Smooth muscle cell (in vitro differentiated cells): ENCODE measurements at regions not wholly inside any gene's neighbourhood (a gene's known extent, or its start where the extent isn't known, plus 50 kb on each side); places are given as distances from the start of the nearest gene placed in this dataset.

Experiments used
- DNase-seq: peaks from one replicate; lab custom pipeline; 2025; ENCODE audit not compliant: unreplicated experiment; lab: John Stamatoyannopoulos, UW
- H2AFZ ChIP-seq: fragments of 200-600 bp; sonication (generic); 2 replicates; pipeline ENCODE4 v1.6.0; 2016; ENCODE audit warnings: antibody characterized with exemption, low read depth, mild to moderate bottlenecking
- H3F3A ChIP-seq: fragments of 200-600 bp; sonication (generic); 2 replicates; pipeline ENCODE4 v1.6.0; 2017; ENCODE audit warnings: antibody characterized with exemption, low read depth
- H3K27ac ChIP-seq: fragments of 200-600 bp; sonication (generic); 2 replicates; pipeline ENCODE4 v1.5.1; 2016; ENCODE audit warnings: low read depth, mild to moderate bottlenecking
- H3K27me3 ChIP-seq: fragments of 200-600 bp; sonication (generic); 2 replicates; pipeline ENCODE4 v1.6.1; 2016; ENCODE audit warnings: low read depth, mild to moderate bottlenecking
- H3K36me3 ChIP-seq: fragments of 200-600 bp; sonication (generic); 2 replicates; pipeline ENCODE4 v1.5.1; 2016; ENCODE audit warnings: low read depth
- H3K4me1 ChIP-seq: fragments of 200-600 bp; sonication (generic); 2 replicates; pipeline ENCODE4 v1.5.1; 2016; ENCODE audit warnings: low read depth
- H3K4me2 ChIP-seq: fragments of 200-600 bp; sonication (generic); 2 replicates; pipeline ENCODE4 v1.6.0; 2016; ENCODE audit warnings: mild to moderate bottlenecking
- H3K4me3 ChIP-seq: fragments of 200-600 bp; sonication (generic); 2 replicates; pipeline ENCODE4 v1.5.1; 2016; ENCODE audit warnings: mild to moderate bottlenecking
- H3K79me2 ChIP-seq: fragments of 200-600 bp; sonication (generic); 2 replicates; pipeline ENCODE4 v1.6.0; 2016; ENCODE audit warnings: low read depth, mild to moderate bottlenecking
- H3K9ac ChIP-seq: fragments of 200-600 bp; sonication (generic); 2 replicates; pipeline ENCODE4 v1.6.0; 2016; ENCODE audit warnings: low read depth
- H3K9me3 ChIP-seq: fragments of 200-600 bp; sonication (generic); replicated peaks from 2 replicates; pipeline ENCODE4 v1.5.1; 2016; ENCODE audit warnings: low read depth
- H4K20me1 ChIP-seq: fragments of 200-600 bp; sonication (generic); 2 replicates; pipeline ENCODE4 v1.6.0; 2016; ENCODE audit warnings: low read depth
- WGBS: methylation state at CpG from one replicate; pipeline ENCODE4 v1.1.7; 2016; ENCODE audit warnings: low lambda C conversion rate; 5-methylcytosine and 5-hydroxymethylcytosine counted together
- TF ChIP-seq, protein P1 (sequence below): fragments of 200-600 bp; sonication (generic); IDR thresholded peaks from 2 replicates; pipeline ENCODE4 v1.5.1; 2017; ENCODE audit warnings: borderline replicate concordance, mild to moderate bottlenecking, antibody characterized with exemption; ENCODE audit not compliant: insufficient read depth, poor library complexity, severe bottlenecking

GRCh38 chr18:45202061-45202460 is 413.2 kb upstream of the SLC14A2 start:
- Histone ChIP-seq H2AFZ (no peak overlapping the region), H3F3A (no peaks in the 10 kb centered on the region), H3K9ac (no peak overlapping the region), H3K4me1 (no peaks in the 10 kb centered on the region), H3K27me3 (no peaks in the 10 kb centered on the region), H3K27ac (no peak overlapping the region), H3K4me2 (no peak overlapping the region), H3K4me3 (no peak overlapping the region), H4K20me1 (no peaks in the 10 kb centered on the region), H3K9me3 (no peaks in the 10 kb centered on the region), H3K36me3 (no peaks in the 10 kb centered on the region), H3K79me2 (no peaks in the 10 kb centered on the region)
- no peak for DNase-seq
- TF ChIP-seq, protein P1, sequence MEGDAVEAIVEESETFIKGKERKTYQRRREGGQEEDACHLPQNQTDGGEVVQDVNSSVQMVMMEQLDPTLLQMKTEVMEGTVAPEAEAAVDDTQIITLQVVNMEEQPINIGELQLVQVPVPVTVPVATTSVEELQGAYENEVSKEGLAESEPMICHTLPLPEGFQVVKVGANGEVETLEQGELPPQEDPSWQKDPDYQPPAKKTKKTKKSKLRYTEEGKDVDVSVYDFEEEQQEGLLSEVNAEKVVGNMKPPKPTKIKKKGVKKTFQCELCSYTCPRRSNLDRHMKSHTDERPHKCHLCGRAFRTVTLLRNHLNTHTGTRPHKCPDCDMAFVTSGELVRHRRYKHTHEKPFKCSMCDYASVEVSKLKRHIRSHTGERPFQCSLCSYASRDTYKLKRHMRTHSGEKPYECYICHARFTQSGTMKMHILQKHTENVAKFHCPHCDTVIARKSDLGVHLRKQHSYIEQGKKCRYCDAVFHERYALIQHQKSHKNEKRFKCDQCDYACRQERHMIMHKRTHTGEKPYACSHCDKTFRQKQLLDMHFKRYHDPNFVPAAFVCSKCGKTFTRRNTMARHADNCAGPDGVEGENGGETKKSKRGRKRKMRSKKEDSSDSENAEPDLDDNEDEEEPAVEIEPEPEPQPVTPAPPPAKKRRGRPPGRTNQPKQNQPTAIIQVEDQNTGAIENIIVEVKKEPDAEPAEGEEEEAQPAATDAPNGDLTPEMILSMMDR, result no peak

- Histone ChIP-seq H3K9me3 (no peaks in the 10 kb centered on the region), H2AFZ (no peak overlapping the region), H3F3A (no peaks in the 10 kb centered on the region), H3K27ac (no peak overlapping the region), H3K4me1 (no peaks in the 10 kb centered on the region), H4K20me1 (no peaks in the 10 kb centered on the region), H3K4me3 (no peak overlapping the region), H3K36me3 (no peaks in the 10 kb centered on the region), H3K4me2 (no peak overlapping the region), H3K79me2 (no peaks in the 10 kb centered on the region), H3K9ac (no peak overlapping the region), H3K27me3 (no peaks in the 10 kb centered on the region)
- WGBS, result 96% methylated on average over 2 of the region's 2 CpGs
- DNase-seq, result no peak
- TF ChIP-seq, protein P1, result no peak
These were observed 411.6 kb upstream of the SLC14A2 start for GRCh38 chr18:45203677-45204076.

- no peaks in the 10 kb centered on the region for H3K36me3 ChIP-seq
- no peak overlapping the region for H3K27ac ChIP-seq
- DNase-seq, result no peak
- H3K79me2 ChIP-seq, result no peaks in the 10 kb centered on the region
- 72% methylated on average over 2 of the region's 2 CpGs for WGBS
- no peaks in the 10 kb centered on the region for H3K27me3 ChIP-seq
- H3K4me2 ChIP-seq, result no peak overlapping the region
- no peaks in the 10 kb centered on the region for H3F3A ChIP-seq
- no peaks in the 10 kb centered on the region for H3K9me3 ChIP-seq
- H3K4me1 ChIP-seq, result no peaks in the 10 kb centered on the region
- H3K9ac ChIP-seq, result no peak overlapping the region
- H4K20me1 ChIP-seq, result no peaks in the 10 kb centered on the region
- H2AFZ ChIP-seq, result no peak overlapping the region
- no peak overlapping the region for H3K4me3 ChIP-seq
- TF ChIP-seq, protein P1, result no peak
These were observed 407.9 kb upstream of the SLC14A2 start for GRCh38 chr18:45207328-45207727.

- H3K27me3 ChIP-seq, result no peaks in the 10 kb centered on the region
- H3K9me3 ChIP-seq, result no peaks in the 10 kb centered on the region
- no peak overlapping the region for H3K4me3 ChIP-seq
- H3K79me2 ChIP-seq, result no peaks in the 10 kb centered on the region
- H4K20me1 ChIP-seq, result no peaks in the 10 kb centered on the region
- no peaks in the 10 kb centered on the region for H3K4me1 ChIP-seq
- no peak overlapping the region for H3K9ac ChIP-seq
- no peaks in the 10 kb centered on the region for H3K36me3 ChIP-seq
- no peak overlapping the region for H2AFZ ChIP-seq
- no peak overlapping the region for H3K4me2 ChIP-seq
- no peaks in the 10 kb centered on the region for H3F3A ChIP-seq
- no peak for DNase-seq
- TF ChIP-seq, protein P1, result no peak
- H3K27ac ChIP-seq, result no peak overlapping the region
- WGBS, result 93% methylated on average over 7 of the region's 7 CpGs
These were observed 407.1 kb upstream of the SLC14A2 start for GRCh38 chr18:45208164-45208563.
